Spleen (tissue), 7 donors: ENCODE measurements at regions not wholly inside any gene's neighbourhood (a gene's known extent, or its start where the extent isn't known, plus 50 kb on each side); places are given as distances from the start of the nearest gene placed in this dataset.

Experiments
- POLR2A ChIP-seq, 3 donors: fragments of 450-650 bp; IDR thresholded peaks; one replicate each; pipeline ENCODE4 v1.5.1; 2017; ENCODE audit warnings: antibody characterized with exemption in 3 of 3, mild to moderate bottlenecking in 1 of 3
- POLR2AphosphoS5 ChIP-seq, 3 donors: sonication (generic); formaldehyde crosslinking; IDR thresholded peaks; one replicate each; pipeline ENCODE4 v1.5.1; 2017; ENCODE audit warnings: antibody characterized with exemption in 3 of 3
- TF ChIP-seq, protein P1 (sequence below), 11 experiments: fragments of 200-600 bp in 7 of 11; fragments of 450-650 bp in 4 of 11; sonication (generic) in 4 of 11; IDR thresholded peaks in 8 of 11; conservative IDR thresholded peaks in 3 of 11; 1 replicate in 7 of 11; 2 replicates in 4 of 11; pipeline versions ENCODE4 v1.4.0 to v1.8.0; 2016 to 2021; ENCODE audit warnings: antibody characterized with exemption in 11 of 11, inconsistent platforms in 4 of 11, mild to moderate bottlenecking in 1 of 11
- donor health status: DM: no; HTN: no; CAD: no; lungs with moderate emphysema.
- donor health status: DM: no; HTN: no; CAD: no.
- donor health status: DM: no; HTN: no; CAD: no.

DNA sequence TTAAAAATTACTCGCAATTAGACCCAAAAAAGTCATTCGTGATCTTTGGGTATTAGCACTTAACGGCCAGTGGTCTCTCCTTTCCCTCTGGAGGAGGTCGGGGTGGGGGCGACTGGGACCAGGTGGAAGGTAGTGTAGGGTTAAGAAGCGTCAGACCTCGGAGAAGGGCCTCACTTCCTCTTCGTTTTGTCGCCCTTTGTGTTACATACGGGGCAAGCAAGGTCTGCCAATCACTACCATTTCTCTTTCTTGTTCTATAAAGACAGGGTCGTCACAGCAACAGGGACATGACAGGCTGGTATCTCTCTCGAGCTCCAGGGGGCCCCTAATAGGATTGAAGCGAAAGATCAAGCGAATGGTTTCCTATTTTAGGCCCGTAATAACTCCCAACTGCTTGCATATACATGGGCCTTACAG lies 136.6 kb downstream of the INSIG2 start:
- TF ChIP-seq POLR2A (IDR thresholded peaks at IDR 0.05) (no peak), POLR2AphosphoS5 (IDR thresholded peaks at IDR 0.05) (no peak)
- TF ChIP-seq, protein P1, sequence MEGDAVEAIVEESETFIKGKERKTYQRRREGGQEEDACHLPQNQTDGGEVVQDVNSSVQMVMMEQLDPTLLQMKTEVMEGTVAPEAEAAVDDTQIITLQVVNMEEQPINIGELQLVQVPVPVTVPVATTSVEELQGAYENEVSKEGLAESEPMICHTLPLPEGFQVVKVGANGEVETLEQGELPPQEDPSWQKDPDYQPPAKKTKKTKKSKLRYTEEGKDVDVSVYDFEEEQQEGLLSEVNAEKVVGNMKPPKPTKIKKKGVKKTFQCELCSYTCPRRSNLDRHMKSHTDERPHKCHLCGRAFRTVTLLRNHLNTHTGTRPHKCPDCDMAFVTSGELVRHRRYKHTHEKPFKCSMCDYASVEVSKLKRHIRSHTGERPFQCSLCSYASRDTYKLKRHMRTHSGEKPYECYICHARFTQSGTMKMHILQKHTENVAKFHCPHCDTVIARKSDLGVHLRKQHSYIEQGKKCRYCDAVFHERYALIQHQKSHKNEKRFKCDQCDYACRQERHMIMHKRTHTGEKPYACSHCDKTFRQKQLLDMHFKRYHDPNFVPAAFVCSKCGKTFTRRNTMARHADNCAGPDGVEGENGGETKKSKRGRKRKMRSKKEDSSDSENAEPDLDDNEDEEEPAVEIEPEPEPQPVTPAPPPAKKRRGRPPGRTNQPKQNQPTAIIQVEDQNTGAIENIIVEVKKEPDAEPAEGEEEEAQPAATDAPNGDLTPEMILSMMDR (IDR thresholded peaks at IDR 0.05 in 8 of 11, conservative IDR thresholded peaks at IDR 0.05 in 3 of 11) = no peak
